HG03039 (cell line): ENCODE measurements at regions not wholly inside any gene's neighbourhood (a gene's known extent, or its start where the extent isn't known, plus 50 kb on each side); places are given as distances from the start of the nearest gene placed in this dataset.
"Not testable (repeated sequence)": the region's sequence is repeated elsewhere in the genome, so short reads cannot be mapped to it uniquely, and the experiment has no call there.

Experiments
- ATAC-seq: cut with Tn5 transposase; IDR thresholded peaks from one replicate; pipeline ENCODE4 v1.9.1; 2021; ENCODE audit warnings: mild to moderate bottlenecking, moderate library complexity; ENCODE audit not compliant: unreplicated experiment

- ATAC-seq = not testable (repeated sequence)
Measured at GRCh38 chr2:88988617-88989016, 297.1 kb downstream of the RPIA start.

GRCh38 chr2:88992819-88993218 lies 301.3 kb downstream of the RPIA start:
- not testable (repeated sequence) for ATAC-seq

GRCh38 chr2:88994856-88995255 lies 303.4 kb downstream of the RPIA start:
- ATAC-seq = not testable (repeated sequence)

GRCh38 chr2:88996588-88996987 lies 305.1 kb downstream of the RPIA start:
- not testable (repeated sequence) for ATAC-seq

- ATAC-seq = no peak
Measured at GRCh38 chr2:88999365-88999764, 307.9 kb downstream of the RPIA start.

GRCh38 chr2:89000235-89000634 lies 308.8 kb downstream of the RPIA start:
- no peak for ATAC-seq

- ATAC-seq = not testable (repeated sequence)
Measured at GRCh38 chr2:89004238-89004637, 312.8 kb downstream of the RPIA start.

GRCh38 chr2:89020566-89020965 lies 329.1 kb downstream of the RPIA start:
- not testable (repeated sequence) for ATAC-seq

GRCh38 chr2:89026296-89026695 lies 334.8 kb downstream of the RPIA start:
- ATAC-seq = not testable (repeated sequence)

GRCh38 chr2:89027115-89027514 lies 335.6 kb downstream of the RPIA start:
- ATAC-seq = not testable (repeated sequence)

- ATAC-seq = not testable (repeated sequence)
Measured at GRCh38 chr2:89027536-89027935, 336.1 kb downstream of the RPIA start.

- ATAC-seq = not testable (repeated sequence)
Measured at GRCh38 chr2:89029257-89029656, 337.8 kb downstream of the RPIA start.

- ATAC-seq = not testable (repeated sequence)
Measured at GRCh38 chr2:89048138-89049066, 356.9 kb downstream of the RPIA start.

- ATAC-seq = not testable (repeated sequence)
Measured at GRCh38 chr2:89058616-89059015, 367.1 kb downstream of the RPIA start.

- ATAC-seq = not testable (repeated sequence)
Measured at GRCh38 chr2:89061174-89061573, 369.7 kb downstream of the RPIA start.

GRCh38 chr2:89076771-89077170 lies 385.3 kb downstream of the RPIA start:
- ATAC-seq = not testable (repeated sequence)

GRCh38 chr2:89092911-89093310 lies 401.4 kb downstream of the RPIA start:
- ATAC-seq = not testable (repeated sequence)

- ATAC-seq = not testable (repeated sequence)
Measured at GRCh38 chr2:89095060-89095459, 403.6 kb downstream of the RPIA start.

- ATAC-seq = not testable (repeated sequence)
Measured at GRCh38 chr2:89102587-89102986, 411.1 kb downstream of the RPIA start.

GRCh38 chr2:89106369-89107019 lies 415.0 kb downstream of the RPIA start:
- not testable (repeated sequence) for ATAC-seq

GRCh38 chr2:89112434-89112833 lies 421.0 kb downstream of the RPIA start:
- ATAC-seq = not testable (repeated sequence)

GRCh38 chr2:89113286-89113685 lies 421.8 kb downstream of the RPIA start:
- not testable (repeated sequence) for ATAC-seq
